ENCODE measurements at regions not wholly inside any gene's neighbourhood (a gene's known extent, or its start where the extent isn't known, plus 50 kb on each side); places are given as distances from the start of the nearest gene placed in this dataset.

DNA sequence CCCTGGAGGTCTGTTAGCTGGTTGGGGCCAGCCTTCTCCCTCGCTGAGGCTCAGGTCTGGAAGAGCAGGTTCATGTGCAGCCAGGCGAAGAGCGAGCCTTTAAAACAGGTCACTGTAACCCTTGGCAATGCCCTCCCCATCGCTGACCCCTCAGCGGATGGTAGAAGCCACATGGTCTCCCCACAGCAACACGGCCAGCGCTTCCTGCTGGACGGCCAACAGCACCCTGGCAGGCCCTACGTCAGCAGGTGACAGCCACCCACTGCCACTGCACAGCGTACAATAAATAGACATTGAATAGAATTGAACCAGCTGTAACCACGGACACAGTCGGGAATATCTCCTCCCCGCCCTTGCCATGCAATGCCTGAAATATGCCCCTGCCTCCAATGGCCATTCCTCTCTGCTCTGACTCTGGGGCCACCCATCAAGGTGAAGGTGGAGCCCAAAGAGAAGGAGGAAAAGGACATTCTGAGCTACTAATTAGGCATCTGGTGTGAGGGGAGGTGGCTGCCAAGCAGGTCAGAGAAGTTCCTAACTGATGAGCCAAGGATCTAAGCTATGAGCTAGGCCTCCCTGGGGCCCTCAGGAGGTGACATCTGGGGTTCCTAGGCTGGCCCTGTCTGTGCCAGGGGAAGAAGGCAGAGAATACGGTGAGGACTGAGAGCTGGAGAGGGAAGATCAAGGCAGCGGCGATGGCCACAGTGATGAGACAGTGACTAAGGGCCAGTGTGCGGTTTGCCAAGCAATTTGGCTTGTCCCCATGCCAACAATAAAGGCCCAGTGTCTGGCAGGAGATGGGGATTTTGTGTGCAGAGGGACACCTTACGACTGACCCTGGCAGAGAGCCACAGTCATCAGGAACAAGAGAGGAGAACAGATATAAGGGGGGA, 202.3 kb downstream of the BCOR start:
- DNase-seq (ENCODE audit: low read depth): no peak

DNA sequence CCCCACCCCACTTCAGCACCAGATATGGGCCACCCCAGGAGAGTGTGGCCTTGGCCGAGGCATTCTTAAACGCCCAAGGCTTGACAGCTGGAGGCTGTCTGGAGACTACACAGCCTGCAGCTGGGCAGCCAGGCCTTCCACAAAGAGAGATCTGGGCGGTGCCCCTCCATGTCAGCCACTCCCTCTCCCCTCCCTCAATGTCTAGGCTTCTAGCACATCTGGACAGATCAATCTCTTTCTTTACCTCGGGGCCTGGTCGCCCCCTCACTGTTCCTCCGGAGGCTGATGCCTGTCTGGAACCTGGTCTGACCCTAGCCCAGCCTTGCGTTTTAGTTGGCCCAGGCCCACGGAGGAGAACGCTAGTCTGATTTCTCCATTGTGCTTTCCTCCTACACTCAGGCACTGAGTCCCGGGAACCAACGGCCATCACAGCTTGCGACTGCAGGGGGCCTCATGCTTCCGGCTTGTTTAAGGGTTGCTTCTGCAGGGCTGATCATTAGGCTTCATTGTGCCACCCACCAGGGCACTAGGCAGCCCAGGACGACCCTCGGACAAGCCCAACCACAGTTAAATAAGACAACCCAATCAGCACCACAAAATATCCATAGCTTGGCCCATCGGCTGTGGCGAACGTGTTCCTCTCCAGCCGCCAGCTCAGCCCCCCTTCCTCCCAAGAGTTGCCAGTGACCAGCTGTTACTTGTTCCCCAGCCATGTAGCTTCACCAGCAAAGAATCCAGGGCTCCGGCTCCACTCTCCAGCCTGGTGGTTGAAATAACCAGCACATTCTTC, 200.6 kb downstream of the BCOR start:
- DNase-seq (ENCODE audit: low read depth): no peak

DNA sequence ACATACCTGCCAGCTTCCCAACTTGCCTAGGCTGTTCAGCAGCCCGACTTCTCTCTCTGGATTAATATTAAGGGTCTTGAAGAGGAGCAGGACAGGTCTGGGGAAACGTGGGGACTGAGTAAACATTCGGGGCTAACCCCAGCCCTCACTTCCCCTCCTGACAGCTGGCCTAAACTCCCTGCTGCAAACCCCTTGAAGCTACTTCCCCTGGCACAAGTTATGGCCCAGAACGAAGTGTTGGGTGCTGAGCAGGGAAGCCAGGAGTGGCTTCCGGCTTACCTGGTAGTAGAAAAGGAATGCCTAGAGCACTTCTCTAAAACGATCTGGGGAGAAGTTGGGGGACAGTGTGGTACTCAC, 200.0 kb downstream of the BCOR start:
- no peak for DNase-seq (ENCODE audit: low read depth)

DNA sequence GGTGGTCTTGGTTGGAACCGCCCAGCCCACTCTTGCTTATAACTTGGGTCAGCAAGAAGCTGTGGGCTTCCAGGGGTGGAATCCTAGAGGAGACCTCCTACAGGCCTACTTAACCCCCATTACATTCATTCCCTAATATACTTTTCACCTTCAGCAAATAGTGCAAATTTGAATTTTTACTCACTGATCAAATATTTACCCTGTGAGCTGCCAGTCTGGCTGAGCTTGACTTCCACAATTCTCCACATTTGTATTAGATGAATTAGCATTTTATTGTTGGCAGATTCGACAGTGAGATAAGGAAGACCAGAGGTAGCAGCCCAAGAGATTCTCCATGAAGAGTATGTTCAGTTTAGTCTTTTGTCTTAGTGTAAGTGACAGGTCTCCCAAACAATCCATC, 199.6 kb downstream of the BCOR start:
- no peak for DNase-seq (ENCODE audit: low read depth)

DNA sequence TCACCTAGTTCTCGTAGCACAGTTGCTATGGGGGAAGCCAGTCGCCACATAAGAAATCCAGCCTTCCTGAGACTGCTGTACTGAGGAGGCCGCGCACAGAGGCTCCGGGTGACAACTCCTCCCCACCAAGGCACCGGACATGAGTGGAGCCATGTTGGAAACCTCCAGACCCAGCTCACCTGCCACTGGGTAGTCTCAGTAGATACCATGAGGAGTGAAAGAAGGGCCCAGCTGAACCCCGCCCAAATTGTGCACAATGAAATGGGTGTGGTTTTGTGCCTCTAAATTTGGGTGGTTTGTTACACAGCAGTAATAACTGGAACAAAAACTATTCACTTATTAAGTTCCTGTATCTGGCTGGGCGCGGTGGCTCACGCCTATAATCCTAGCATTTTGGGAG, 198.7 kb downstream of the BCOR start:
- no peak for DNase-seq (ENCODE audit: low read depth)

DNA sequence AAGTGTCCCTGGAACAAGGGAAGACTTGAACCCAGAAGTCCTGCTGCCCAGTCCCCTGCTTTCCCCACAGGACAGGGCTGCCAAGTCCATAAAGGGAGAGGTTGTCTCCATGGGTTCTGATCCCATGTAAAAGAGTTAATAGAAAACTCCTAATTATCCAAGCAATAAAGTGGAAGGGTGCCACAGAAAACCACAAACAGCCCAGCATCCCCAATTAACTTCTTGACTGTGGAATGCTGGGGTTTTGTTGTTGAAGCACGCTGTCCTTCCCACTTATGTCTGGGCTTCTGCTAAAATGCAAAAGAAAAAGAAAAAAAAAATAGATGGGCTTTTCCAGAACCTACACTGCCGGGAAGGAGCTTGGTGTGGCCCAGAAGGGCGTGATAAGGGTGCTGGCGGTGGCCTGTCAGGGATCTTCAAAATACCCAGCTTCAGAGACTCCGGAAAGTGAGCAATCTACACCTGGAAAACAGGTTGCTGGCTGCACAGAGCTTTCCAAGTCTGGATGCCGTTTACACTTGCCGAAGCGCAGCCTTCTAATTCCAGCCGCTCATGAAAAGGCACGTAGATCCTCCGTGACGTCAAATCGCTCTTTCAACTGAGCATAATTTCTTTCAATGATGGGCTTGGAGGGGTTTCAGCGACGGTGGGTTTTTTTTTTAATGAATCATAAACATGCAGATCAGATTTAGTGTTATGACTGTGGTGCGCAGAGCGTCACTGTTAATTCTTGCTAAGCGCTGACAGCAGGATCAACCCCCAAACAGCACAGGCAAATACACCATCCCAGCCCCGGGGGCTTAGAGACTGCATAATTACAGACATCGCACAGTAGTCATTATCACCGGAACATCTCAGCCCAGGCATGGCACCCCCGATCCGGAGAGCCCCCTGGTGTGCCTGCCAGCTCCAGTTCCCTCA, 197.6 kb downstream of the BCOR start:
- DNase-seq (ENCODE audit: low read depth): no peak

DNA sequence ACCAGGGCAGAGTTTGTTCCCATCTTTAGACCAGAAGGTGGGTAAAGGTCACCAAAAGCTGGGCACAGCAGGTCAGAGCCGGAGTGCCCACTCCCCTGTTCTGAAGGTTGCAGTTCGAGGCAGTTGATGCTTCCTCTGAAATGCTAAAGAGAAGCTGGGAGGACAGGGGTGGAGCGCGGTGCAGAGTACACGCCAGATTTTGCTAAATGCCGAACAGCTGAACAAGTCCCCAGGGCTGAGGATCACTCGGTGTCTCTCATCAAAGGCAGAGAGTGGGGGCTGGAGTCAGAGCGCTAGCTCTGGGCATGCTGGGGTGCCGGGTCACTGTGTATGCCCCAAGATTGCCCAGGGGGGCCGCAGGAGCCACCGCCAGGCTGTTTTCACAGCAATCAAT, 197.0 kb downstream of the BCOR start:
- DNase-seq (ENCODE audit: low read depth): no peak

DNA sequence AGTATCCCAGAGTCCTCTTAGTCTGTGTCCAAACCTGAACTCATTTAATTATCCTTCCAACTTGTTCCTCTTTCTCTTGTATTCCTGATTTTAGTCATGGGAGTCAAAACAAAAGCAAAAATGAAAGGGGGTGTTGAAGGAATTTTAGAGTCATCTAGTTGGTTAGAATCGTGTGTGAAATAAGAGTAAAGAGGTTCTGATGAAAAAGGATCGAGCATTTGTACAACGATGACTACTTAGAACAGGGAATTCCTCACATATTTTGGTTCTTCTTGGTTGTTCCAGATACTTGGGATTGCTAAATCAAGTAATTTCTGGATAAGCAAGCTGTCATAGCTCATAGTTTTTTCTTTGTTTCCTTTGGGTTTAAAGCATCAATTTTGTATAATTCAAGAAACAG, 194.4 kb downstream of the BCOR start:
- no peak for DNase-seq (ENCODE audit: low read depth)

DNA sequence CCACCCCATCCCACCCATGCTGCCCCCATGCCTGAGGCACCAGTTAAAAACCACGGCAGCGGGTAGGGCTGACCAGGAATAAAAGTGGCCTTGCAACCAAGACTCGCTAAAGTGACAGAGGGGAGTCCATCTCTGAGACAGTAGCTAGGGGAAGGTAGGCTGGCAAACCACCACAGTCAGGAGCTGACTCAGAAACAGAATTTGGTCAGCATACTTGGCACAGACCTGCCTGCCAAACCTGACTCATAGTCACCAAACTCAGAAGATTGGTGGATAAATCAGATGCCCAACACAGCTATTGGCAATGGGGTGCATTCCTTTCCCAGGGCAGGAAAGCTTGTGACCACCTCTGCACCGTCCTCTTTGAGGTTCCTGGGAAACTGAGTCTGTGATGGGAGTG, 193.8 kb downstream of the BCOR start:
- DNase-seq (ENCODE audit: low read depth): no peak

DNA sequence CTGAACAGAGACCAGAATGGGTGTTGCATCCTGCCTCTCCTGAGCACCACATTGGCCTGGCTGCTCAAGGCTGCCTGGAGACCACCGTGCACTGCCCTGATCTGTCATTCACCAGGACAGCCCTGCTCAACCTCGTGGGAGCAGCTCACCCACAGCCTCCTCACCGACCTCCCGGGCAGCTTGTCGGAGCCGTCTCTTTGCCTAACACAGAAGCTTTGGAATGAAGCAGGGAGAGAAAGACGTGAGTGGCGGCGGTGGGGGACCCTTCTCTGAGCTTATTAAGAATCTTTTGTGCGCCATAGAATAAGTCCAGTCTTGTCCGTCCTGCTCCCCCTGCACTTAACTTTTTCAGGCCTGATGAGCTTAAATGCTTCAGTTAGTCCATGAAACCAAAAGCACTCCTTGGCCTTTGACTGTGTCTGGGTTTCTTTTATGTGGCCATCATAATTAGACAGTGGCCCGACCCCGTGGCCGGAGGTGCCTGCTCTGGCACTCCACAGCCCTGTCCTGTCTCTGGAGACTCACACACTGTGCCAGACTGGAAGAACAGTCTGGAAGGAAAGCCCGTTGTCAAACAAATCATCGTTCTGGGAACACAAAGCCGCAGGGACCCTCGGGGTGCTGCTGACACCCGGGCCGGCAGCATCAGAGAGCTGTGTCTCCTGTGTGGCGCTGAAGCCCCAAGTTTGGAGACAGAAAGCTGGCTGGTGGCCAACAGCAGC, 192.8 kb downstream of the BCOR start:
- no peak for DNase-seq (ENCODE audit: low read depth)

DNA sequence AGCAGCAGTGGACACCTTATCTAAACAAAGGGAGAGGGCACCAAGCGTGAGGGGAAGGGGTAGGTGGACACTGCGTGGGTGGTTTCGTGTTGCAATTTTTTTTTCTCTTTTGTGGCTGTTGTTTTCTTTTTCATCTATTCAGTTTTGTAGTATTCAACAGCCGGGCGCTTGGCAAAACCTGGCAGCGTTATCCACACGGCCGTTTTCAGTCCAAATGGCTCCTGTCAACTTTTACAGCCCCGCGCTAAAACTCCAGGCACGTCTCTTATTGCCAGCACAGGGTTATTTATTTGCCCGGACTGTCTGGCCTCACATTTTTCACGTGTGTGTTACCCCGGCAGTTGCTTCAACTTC, 192.2 kb downstream of the BCOR start:
- no peak for DNase-seq (ENCODE audit: low read depth)

DNA sequence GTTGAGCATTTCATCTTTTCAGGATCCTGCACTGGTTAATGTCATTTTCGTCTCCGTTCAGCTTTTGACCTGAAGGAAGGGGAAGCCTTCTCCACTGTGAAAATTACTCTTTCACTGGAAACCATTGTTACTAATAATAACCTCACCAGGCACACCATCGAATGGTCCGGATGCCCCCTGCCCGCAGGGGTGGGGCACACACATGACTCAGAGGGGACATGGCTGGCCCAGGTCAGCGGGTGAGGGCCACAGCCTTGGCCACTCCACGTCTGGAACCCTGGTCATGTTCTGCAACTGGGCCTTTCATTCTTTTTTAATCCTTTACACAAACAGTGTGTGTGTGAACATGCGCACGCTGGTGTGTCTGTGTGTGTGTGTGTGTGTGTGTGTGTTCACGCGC, 191.8 kb downstream of the BCOR start:
- DNase-seq (ENCODE audit: low read depth): no peak

DNA sequence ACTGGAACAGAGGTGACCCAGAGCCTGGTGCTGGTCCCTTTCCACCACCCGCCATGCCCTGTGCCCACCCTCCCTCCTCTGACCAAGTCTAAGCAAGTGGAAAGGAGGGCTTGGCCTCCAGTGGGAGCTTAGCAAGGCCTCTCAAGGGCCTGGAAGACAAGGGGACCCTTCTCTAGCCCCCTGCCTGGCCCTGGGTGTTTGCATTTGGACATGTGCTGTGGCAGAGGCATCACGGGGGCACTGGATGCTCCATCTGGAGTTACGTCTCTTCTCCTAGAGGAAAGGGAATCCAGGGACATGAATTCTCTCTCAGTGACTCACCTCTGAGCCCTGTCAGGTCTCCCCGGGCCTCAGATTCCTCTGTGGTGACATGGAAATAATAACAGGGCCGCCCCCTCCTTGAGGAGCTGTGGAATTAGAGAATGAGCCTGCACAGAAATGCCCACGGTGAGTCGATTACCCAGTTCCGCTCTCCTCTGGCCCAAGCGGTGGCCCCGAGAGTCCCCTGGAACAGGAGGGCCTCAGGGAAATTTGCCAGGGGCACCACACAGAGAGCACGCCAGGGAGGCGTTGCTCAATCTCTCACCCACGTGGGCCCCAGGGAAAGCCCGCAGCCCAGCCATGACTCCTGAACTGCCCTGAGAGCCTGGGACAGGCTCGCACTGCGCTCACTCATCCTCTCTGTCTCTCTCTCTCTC, 189.6 kb downstream of the BCOR start:
- no peak for DNase-seq (ENCODE audit: low read depth)

DNA sequence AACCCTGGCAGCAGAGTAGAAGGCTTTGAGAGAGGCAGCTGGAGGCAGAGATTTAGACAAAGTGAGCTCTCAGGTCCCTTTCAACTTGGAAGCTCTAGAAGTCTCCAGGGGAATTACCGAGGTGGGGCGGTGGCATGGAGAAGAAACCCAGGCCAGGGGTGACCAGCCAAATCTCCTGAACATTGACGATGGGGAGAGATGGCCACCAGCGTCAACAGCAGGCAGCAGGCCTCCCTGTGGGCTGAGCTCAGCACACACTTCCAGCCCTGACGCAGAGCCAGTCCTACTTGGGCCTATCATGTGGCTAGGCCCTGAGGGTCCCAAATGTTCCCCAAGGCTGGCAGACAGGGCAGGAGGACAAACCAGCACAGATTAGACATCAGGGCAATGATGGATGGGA, 187.8 kb downstream of the BCOR start:
- no peak for DNase-seq (ENCODE audit: low read depth)

DNA sequence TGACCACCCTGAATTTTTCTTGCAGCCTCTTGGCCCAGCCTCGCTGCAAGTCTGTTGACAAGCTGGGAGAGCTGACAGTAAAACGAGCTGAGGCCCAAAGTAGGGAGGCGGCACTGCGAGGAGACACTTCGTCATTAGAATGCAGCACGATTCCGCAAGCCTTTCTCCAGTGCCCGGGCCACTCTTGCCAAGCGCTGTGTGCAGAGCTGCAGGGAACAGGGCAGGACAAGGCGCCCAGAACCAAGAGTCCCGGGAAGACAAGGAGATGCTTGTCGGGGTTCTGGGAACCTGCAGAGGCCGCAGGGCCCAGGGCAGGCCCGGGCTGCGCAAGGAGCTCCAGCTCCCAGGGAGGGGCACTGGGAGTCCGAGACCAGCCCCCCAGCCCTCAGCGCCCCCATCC, 187.1 kb downstream of the BCOR start:
- no peak for DNase-seq (ENCODE audit: low read depth)

DNA sequence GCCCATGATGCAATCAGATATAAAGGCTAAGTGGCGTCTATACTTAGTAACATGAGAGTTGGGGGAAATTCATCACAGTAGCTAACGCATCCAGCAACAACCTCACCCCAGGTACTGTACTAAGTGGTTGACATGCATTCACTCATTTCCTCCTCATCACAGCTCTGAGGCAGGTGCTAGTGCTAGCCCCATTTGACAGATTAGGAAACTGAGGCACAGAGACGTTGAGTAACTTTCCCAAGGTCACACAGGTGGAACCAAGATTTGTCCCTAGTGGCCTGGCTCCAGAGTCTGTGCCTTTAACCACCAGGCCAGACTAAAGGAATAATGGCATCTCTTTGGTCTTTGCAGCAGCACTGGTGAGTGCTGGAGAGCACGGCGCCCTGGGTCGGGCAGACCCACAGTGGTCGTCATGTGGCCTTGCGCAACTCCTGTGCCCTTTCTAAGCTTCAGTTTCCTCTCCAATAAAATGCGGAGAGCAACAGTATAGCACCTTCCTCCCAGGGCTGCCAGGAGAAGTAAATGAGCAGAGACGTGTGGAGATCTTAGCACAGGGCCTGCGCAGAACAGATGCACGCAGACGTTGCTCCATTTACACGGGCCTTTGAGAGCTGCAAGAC, 186.4 kb downstream of the BCOR start:
- no peak for DNase-seq (ENCODE audit: low read depth)

DNA sequence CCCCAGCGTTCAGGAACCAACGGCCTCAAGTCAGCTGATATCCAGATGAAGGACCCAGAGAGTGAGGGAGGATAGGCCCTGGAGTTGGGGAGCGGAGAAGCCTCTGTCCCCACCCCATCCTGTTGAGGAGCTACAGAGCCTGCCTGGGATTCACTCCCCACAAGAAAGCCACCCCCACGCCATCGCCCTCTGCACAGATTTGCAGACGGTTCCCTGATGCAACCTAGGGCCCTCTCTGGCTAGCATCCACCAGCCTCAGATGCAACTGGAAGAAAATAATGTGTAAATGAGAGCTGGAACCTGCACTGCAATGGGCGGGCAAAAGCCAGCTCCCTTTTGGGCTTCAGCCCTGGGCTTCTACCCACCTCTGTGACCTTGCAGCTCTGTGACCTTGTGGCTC, 185.6 kb downstream of the BCOR start:
- DNase-seq (ENCODE audit: low read depth): no peak

DNA sequence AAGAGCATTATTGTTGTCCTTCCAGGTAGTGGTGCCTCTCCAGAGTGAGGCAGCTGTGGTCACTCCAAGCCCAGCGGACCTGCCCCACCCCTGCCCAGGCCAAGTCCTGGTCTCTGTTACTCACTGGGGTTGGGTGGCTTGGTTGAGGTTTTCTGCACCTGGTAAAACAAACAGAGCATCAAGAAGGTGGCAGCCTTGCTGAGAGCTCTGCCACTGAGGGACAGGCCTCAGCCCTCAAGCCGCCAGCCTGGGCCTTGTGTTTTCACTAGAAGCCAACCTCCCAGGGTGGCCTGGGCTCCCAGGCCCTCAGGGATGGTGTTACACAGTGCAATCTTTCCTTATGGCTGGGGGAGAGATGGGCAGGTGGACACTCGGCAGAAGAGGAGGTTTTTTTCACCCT, 182.7 kb downstream of the BCOR start:
- no peak for DNase-seq (ENCODE audit: low read depth)

DNA sequence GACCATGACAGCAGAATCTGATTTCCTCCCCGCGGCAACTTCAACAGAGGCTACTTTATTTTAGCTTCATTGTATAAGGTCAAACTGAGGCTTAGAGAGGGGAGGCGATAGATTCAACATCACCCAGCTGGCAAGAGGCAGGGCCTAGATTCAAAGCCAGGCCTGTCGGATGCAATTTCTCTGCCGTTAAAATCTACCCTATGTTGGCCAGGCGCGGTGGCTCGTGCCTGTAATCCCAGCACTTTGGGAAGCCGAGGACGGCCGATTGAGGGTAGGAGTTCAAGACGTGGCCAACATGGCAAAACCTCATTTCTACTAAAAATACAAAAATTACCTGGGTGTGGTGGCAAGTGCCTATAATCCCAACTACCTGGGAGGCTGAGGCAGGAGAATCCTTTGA, 182.2 kb downstream of the BCOR start:
- no peak for DNase-seq (ENCODE audit: low read depth)

DNA sequence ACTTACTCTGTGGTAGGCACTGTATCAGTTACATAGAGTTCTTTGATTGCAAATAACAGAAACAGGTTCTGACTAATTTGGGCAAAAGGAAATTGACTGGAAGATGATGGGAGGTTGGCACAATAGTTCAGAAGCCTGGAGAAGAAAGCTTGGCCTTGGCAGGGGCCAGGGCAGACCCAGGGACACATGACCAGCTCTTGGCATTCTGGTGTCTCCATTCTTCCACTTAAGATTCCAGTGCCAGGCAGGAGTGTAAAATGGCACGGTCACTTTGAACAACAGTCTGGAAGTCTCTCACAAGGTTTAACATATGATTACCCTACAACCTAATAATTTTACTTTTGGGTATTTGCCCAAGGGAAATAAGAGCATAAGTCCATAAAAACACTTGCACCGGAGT, 175.9 kb downstream of the BCOR start:
- DNase-seq (ENCODE audit: low read depth): no peak

DNA sequence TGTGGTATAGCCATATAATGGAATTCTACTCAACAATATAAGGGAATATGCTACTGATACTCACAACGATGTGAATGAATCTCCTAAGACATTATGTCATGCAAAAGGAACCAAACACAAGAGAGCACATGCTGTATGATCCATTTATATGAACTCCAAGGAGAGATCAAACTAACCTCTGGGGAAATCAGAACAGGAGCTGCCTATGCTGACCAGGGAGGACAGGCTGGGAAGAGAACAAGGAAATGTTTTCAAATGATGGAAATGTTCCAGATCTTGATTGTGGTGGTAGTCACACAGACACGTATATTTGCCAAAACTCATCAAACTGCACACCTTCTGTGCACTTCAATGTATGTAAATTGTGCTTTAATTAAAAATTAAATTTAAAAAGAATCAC, 175.3 kb downstream of the BCOR start:
- no peak for DNase-seq (ENCODE audit: low read depth)
